OCI-LY7 (cell line): ENCODE measurements at regions not wholly inside any gene's neighbourhood (a gene's known extent, or its start where the extent isn't known, plus 50 kb on each side); places are given as distances from the start of the nearest gene placed in this dataset.
"Not testable (repeated sequence)": the region's sequence is repeated elsewhere in the genome, so short reads cannot be mapped to it uniquely, and the experiment has no call there.

Experiments
- BruUV-seq: library from RNA; stranded (reverse); fragments of 400-500 nt; replicated peaks from 2 replicates; lab custom pipeline; 2021; lab: Mats Ljungman, UMichigan
- CTCF ChIA-PET: fragments of 300-600 bp; sonication (Branson Sonifier 250); formaldehyde crosslinking; loops from one replicate; lab custom pipeline; 2022; ENCODE audit warnings: antibody characterized with exemption; ENCODE audit not compliant: unreplicated experiment; lab: Charles Lee
- POLR2A ChIA-PET: fragments of 300-600 bp; sonication (Branson Sonifier 250); formaldehyde crosslinking; loops from one replicate; lab custom pipeline; 2022; ENCODE audit warnings: antibody characterized with exemption; lab: Charles Lee
- DNase-seq: peaks from one replicate; pipeline ENCODE4 v3.0.0-alpha.2; 2015; ENCODE audit warnings: low spot score
- H2AFZ ChIP-seq: fragments of 200-600 bp; sonication (generic), shearing (Covaris generic); 2 replicates; pipeline ENCODE4 v1.6.1; 2014; ENCODE audit warnings: mild to moderate bottlenecking, antibody characterized with exemption, low read length, moderate library complexity
- H3K27ac ChIP-seq: fragments of 200-600 bp; sonication (generic); 2 replicates; pipeline ENCODE4 v1.5.1; 2014; ENCODE audit warnings: mixed run types, low read depth, mild to moderate bottlenecking, moderate library complexity, low read length, inconsistent platforms; ENCODE audit not compliant: poor library complexity, severe bottlenecking
- H3K36me3 ChIP-seq: fragments of 200-600 bp; sonication (generic); 2 replicates; pipeline ENCODE4 v1.6.1; 2014; ENCODE audit warnings: mild to moderate bottlenecking, antibody characterized with exemption, low read length, moderate library complexity, mixed read lengths; ENCODE audit not compliant: insufficient read depth
- H3K4me1 ChIP-seq: fragments of 200-600 bp; sonication (generic); 2 replicates; pipeline ENCODE4 v1.5.1; 2014; ENCODE audit warnings: mild to moderate bottlenecking, low read length; ENCODE audit not compliant: insufficient read depth, poor library complexity, severe bottlenecking
- H3K4me2 ChIP-seq: fragments of 200-600 bp; sonication (generic); 2 replicates; pipeline ENCODE4 v1.6.1; 2014; ENCODE audit warnings: mild to moderate bottlenecking, low read length
- H3K4me3 ChIP-seq: fragments of 200-600 bp; sonication (generic); 2 replicates; pipeline ENCODE4 v1.5.1; 2014; ENCODE audit warnings: mild to moderate bottlenecking, low read depth, low read length; ENCODE audit not compliant: poor library complexity, severe bottlenecking
- H3K79me2 ChIP-seq: fragments of 200-600 bp; sonication (generic); 2 replicates; pipeline ENCODE4 v1.6.1; 2016; ENCODE audit warnings: low read depth, mild to moderate bottlenecking, low read length, moderate library complexity, mixed read lengths; ENCODE audit not compliant: insufficient read depth
- H3K9me2 ChIP-seq: fragments of 200-600 bp; sonication (generic); 2 replicates; pipeline ENCODE4 v1.6.1; 2016; ENCODE audit warnings: mild to moderate bottlenecking, low read length, mixed read lengths; ENCODE audit not compliant: insufficient read depth
- H3K9me3 ChIP-seq: fragments of 200-600 bp; sonication (generic); 2 replicates; pipeline ENCODE4 v1.6.1; 2014; ENCODE audit warnings: mild to moderate bottlenecking, mixed run types, low read length, mixed read lengths
- H4K20me1 ChIP-seq: fragments of 200-600 bp; sonication (generic); 2 replicates; pipeline ENCODE4 v1.6.1; 2014; ENCODE audit warnings: mild to moderate bottlenecking, antibody characterized with exemption, low read length, moderate library complexity, mixed read lengths; ENCODE audit not compliant: insufficient read depth
- CTCF ChIP-seq: fragments of 200-600 bp; sonication (generic); conservative IDR thresholded peaks from 2 replicates; pipeline ENCODE4 v1.5.1; 2014; ENCODE audit warnings: mild to moderate bottlenecking, antibody characterized with exemption, low read length, moderate library complexity, mixed read lengths
- EZH2phosphoT487 ChIP-seq: fragments of 200-600 bp; sonication (generic); IDR thresholded peaks from 2 replicates; pipeline ENCODE4 v1.6.1; 2018; ENCODE audit warnings: low read depth, borderline replicate concordance, mild to moderate bottlenecking, mixed run types, antibody characterized with exemption, low read length, moderate library complexity, mixed read lengths
- intact Hi-C: fragments of 100-400 bp; cut with micrococcal nuclease; formaldehyde crosslinking; loops from one replicate; pipeline ENCODE4 v1.10.0; 2022; ENCODE audit not compliant: unreplicated experiment

- no TSS peak for BruUV-seq
- Histone ChIP-seq H3K4me3 (no peak overlapping the region), H3K4me1 (no peaks in the 10 kb centered on the region), H4K20me1 (no peaks in the 10 kb centered on the region; the same call in 1 of the 2 replicates), H3K9me2 (no peaks in the 10 kb centered on the region), H3K36me3 (peaks cover 66% of the 10 kb centered on the region), H3K27ac (no peak overlapping the region), H3K79me2 (peaks cover 70% of the 10 kb centered on the region; the same call in 1 of the 2 replicates), H3K9me3 (peaks cover 9% of the 10 kb centered on the region; the same call in 1 of the 2 replicates), H2AFZ (no peak overlapping the region), H3K4me2 (no peak overlapping the region)
- ChIA-PET CTCF (no interaction called here), POLR2A (no interaction called here)
- intact Hi-C loops = no loop called here
- no peak for TF ChIP-seq CTCF
- no peak for TF ChIP-seq EZH2phosphoT487
- DNase-seq = no peak
Measured at GRCh38 chr7:131081308-131081707, 246.4 kb upstream of the MKLN1 start.

GRCh38 chr7:131083781-131084180, 243.9 kb upstream of the MKLN1 start:
- Histone ChIP-seq H3K9me3 (peaks cover 9% of the 10 kb centered on the region; the same call in 1 of the 2 replicates), H3K9me2 (no peaks in the 10 kb centered on the region), H3K79me2 (peaks cover 76% of the 10 kb centered on the region), H2AFZ (no peak overlapping the region), H3K36me3 (peaks cover 76% of the 10 kb centered on the region), H3K4me2 (no peak overlapping the region), H3K4me3 (no peak overlapping the region), H3K27ac (no peak overlapping the region), H4K20me1 (no peaks in the 10 kb centered on the region; the same call in 1 of the 2 replicates), H3K4me1 (no peaks in the 10 kb centered on the region)
- DNase-seq = no peak
- intact Hi-C loops = no loop called here
- TF ChIP-seq EZH2phosphoT487 (no peak), CTCF (no peak)
- CTCF ChIA-PET = no interaction called here
- POLR2A ChIA-PET = no interaction called here
- no TSS peak for BruUV-seq

GRCh38 chr7:131084336-131084735, 243.3 kb upstream of the MKLN1 start:
- H3K9me2 ChIP-seq, H2AFZ ChIP-seq, POLR2A ChIA-PET, H4K20me1 ChIP-seq, intact Hi-C loops, H3K27ac ChIP-seq, H3K4me2 ChIP-seq, CTCF ChIA-PET, DNase-seq, H3K4me1 ChIP-seq, H3K9me3 ChIP-seq, H3K4me3 ChIP-seq: not testable (repeated sequence)
- Histone ChIP-seq H3K36me3 (peaks cover 72% of the 10 kb centered on the region), H3K79me2 (peaks cover 80% of the 10 kb centered on the region)
- BruUV-seq = TSS peak; percentile 2
